HUES48 (cell line): ENCODE measurements at regions not wholly inside any gene's neighbourhood (a gene's known extent, or its start where the extent isn't known, plus 50 kb on each side); places are given as distances from the start of the nearest gene placed in this dataset.

Experiments used
- H3K27ac ChIP-seq: one replicate; pipeline ENCODE4 v1.7.0; 2013; ENCODE audit warnings: low read depth, low read length, inconsistent platforms
- H3K27me3 ChIP-seq: 2 replicates; pipeline ENCODE4 v1.6.1; 2013; ENCODE audit warnings: mild to moderate bottlenecking, low read length; ENCODE audit not compliant: control insufficient read depth, insufficient read depth
- H3K36me3 ChIP-seq: 2 replicates; pipeline ENCODE4 v1.6.1; 2013; ENCODE audit warnings: low read length; ENCODE audit not compliant: control insufficient read depth, insufficient read depth
- H3K4me1 ChIP-seq: 2 replicates; pipeline ENCODE4 v1.6.1; 2013; ENCODE audit warnings: mild to moderate bottlenecking, low read length; ENCODE audit not compliant: control insufficient read depth, insufficient read depth
- H3K4me3 ChIP-seq: 2 replicates; pipeline ENCODE4 v1.5.1; 2013; ENCODE audit warnings: mild to moderate bottlenecking, low read depth, low read length
- H3K9ac ChIP-seq: 2 replicates; pipeline ENCODE4 v1.6.1; 2013; ENCODE audit warnings: mild to moderate bottlenecking, low read depth, low read length, moderate library complexity
- H3K9me3 ChIP-seq: 2 replicates; pipeline ENCODE4 v1.6.1; 2013; ENCODE audit warnings: low read length; ENCODE audit not compliant: control insufficient read depth, insufficient read depth

GRCh38 chr20:55882910-55883309, 122.4 kb downstream of the CBLN4 start:
- H3K9me3 ChIP-seq, result peaks cover 82% of the 10 kb centered on the region

GRCh38 chr20:55882286-55882685, 123.0 kb downstream of the CBLN4 start:
- no peak overlapping the region for H3K4me3 ChIP-seq
- no peak overlapping the region for H3K9ac ChIP-seq
- H3K9me3 ChIP-seq, result peaks cover 86% of the 10 kb centered on the region
- no peak overlapping the region for H3K27ac ChIP-seq
- no peaks in the 10 kb centered on the region for H3K27me3 ChIP-seq
- no peaks in the 10 kb centered on the region for H3K4me1 ChIP-seq
- no peaks in the 10 kb centered on the region for H3K36me3 ChIP-seq

More at GRCh38 chr20:55882910-55883309, 122.4 kb downstream of the CBLN4 start:
- H3K27ac ChIP-seq, result no peak overlapping the region
- no peaks in the 10 kb centered on the region for H3K36me3 ChIP-seq
- no peak overlapping the region for H3K9ac ChIP-seq
- H3K4me3 ChIP-seq, result no peak overlapping the region
- no peaks in the 10 kb centered on the region for H3K4me1 ChIP-seq
- H3K27me3 ChIP-seq, result no peaks in the 10 kb centered on the region

- Histone ChIP-seq H3K27ac (no peak overlapping the region), H3K36me3 (no peaks in the 10 kb centered on the region), H3K4me3 (peak overlapping the region; percentile 21; the same call in 1 of the 2 replicates), H3K9me3 (peaks cover 86% of the 10 kb centered on the region), H3K4me1 (no peaks in the 10 kb centered on the region), H3K27me3 (no peaks in the 10 kb centered on the region), H3K9ac (no peak overlapping the region)
Observed at GRCh38 chr20:55881204-55881603, 124.1 kb downstream of the CBLN4 start.

GRCh38 chr20:55880361-55880760, 125.0 kb downstream of the CBLN4 start:
- no peak overlapping the region for H3K27ac ChIP-seq
- no peaks in the 10 kb centered on the region for H3K27me3 ChIP-seq
- peaks cover 88% of the 10 kb centered on the region for H3K9me3 ChIP-seq

GRCh38 chr20:55855052-55855451, 150.3 kb downstream of the CBLN4 start:
- H3K9me3 ChIP-seq, result peaks cover 70% of the 10 kb centered on the region

More at GRCh38 chr20:55880361-55880760, 125.0 kb downstream of the CBLN4 start:
- Histone ChIP-seq H3K36me3 (no peaks in the 10 kb centered on the region), H3K9ac (no peak overlapping the region), H3K4me1 (no peaks in the 10 kb centered on the region), H3K4me3 (no peak overlapping the region)

GRCh38 chr20:55830121-55830827, 175.0 kb downstream of the CBLN4 start:
- Histone ChIP-seq H3K36me3 (no peaks in the 10 kb centered on the region), H3K4me1 (no peaks in the 10 kb centered on the region), H3K27ac (no peak overlapping the region), H3K27me3 (no peaks in the 10 kb centered on the region), H3K9ac (no peak overlapping the region), H3K9me3 (peaks cover 89% of the 10 kb centered on the region), H3K4me3 (no peak overlapping the region)

More at GRCh38 chr20:55855052-55855451, 150.3 kb downstream of the CBLN4 start:
- Histone ChIP-seq H3K9ac (no peak overlapping the region), H3K27me3 (no peaks in the 10 kb centered on the region), H3K4me3 (no peak overlapping the region), H3K36me3 (no peaks in the 10 kb centered on the region), H3K4me1 (no peaks in the 10 kb centered on the region), H3K27ac (no peak overlapping the region)

GRCh38 chr20:55805138-55805537, 200.2 kb downstream of the CBLN4 start:
- no peak overlapping the region for H3K4me3 ChIP-seq
- no peak overlapping the region for H3K27ac ChIP-seq
- H3K36me3 ChIP-seq, result no peaks in the 10 kb centered on the region
- H3K9me3 ChIP-seq, result peaks cover 66% of the 10 kb centered on the region
- H3K27me3 ChIP-seq, result no peaks in the 10 kb centered on the region
- H3K9ac ChIP-seq, result no peak overlapping the region
- H3K4me1 ChIP-seq, result no peaks in the 10 kb centered on the region

GRCh38 chr20:55800552-55801245, 204.6 kb downstream of the CBLN4 start:
- Histone ChIP-seq H3K27me3 (no peaks in the 10 kb centered on the region), H3K9me3 (peaks cover 82% of the 10 kb centered on the region), H3K27ac (no peak overlapping the region), H3K36me3 (no peaks in the 10 kb centered on the region), H3K4me3 (no peak overlapping the region), H3K9ac (no peak overlapping the region), H3K4me1 (no peaks in the 10 kb centered on the region)

GRCh38 chr20:55793986-55794385, 211.3 kb downstream of the CBLN4 start:
- H3K9ac ChIP-seq, result no peak overlapping the region
- H3K27ac ChIP-seq, result no peak overlapping the region
- no peaks in the 10 kb centered on the region for H3K36me3 ChIP-seq
- H3K27me3 ChIP-seq, result no peaks in the 10 kb centered on the region
- peaks cover 55% of the 10 kb centered on the region for H3K9me3 ChIP-seq
- H3K4me1 ChIP-seq, result no peaks in the 10 kb centered on the region
- H3K4me3 ChIP-seq, result no peak overlapping the region

- Histone ChIP-seq H3K36me3 (no peaks in the 10 kb centered on the region), H3K27ac (no peak overlapping the region), H3K9me3 (peaks cover 51% of the 10 kb centered on the region), H3K4me3 (no peak overlapping the region), H3K4me1 (no peaks in the 10 kb centered on the region), H3K27me3 (no peaks in the 10 kb centered on the region), H3K9ac (no peak overlapping the region)
Observed at GRCh38 chr20:55792049-55792448, 213.3 kb downstream of the CBLN4 start.

GRCh38 chr20:55790178-55790577, 215.1 kb downstream of the CBLN4 start:
- Histone ChIP-seq H3K4me3 (no peak overlapping the region), H3K36me3 (no peaks in the 10 kb centered on the region), H3K27ac (no peak overlapping the region), H3K27me3 (no peaks in the 10 kb centered on the region), H3K9ac (no peak overlapping the region), H3K4me1 (no peaks in the 10 kb centered on the region), H3K9me3 (peaks cover 44% of the 10 kb centered on the region)
